ENCODE measurements at regions not wholly inside any gene's neighbourhood (a gene's known extent, or its start where the extent isn't known, plus 50 kb on each side); places are given as distances from the start of the nearest gene placed in this dataset.

DNA sequence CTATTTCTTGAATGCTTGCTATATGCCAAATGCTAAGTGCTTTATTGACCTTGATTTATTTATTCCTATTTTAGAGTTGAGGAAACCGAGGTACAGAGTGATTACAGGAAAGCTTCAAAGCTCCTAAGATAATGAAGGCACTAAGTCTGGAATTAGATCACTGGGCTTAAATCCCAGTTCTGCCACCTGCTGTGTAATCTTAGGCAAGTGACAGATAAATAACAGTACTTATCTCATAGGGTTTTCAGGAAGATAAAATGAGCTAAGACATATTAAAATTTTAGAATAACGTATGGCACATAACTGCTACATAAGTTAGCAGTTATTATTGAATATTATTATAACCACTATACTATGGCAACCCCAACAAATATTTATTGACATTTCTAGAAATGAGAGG, 843.8 kb downstream of the DTWD2 start:
- no peak for TF ChIP-seq CTCF (IDR thresholded peaks at IDR 0.05 in 2 of 3, conservative IDR thresholded peaks at IDR 0.05 in 1 of 3; ENCODE audit: control insufficient read depth in 2 of 3, extremely low read depth in 1 of 3, insufficient read depth in 1 of 3, low read depth in 3 of 3, low read length in 3 of 3)
- no peak for TF ChIP-seq CBX3 (IDR thresholded peaks at IDR 0.05; ENCODE audit: borderline replicate concordance, low read depth)

Measured in GM12878 (cell line).